Pancreas (tissue), 10 donors: ENCODE measurements at regions not wholly inside any gene's neighbourhood (a gene's known extent, or its start where the extent isn't known, plus 50 kb on each side); places are given as distances from the start of the nearest gene placed in this dataset.

Source experiments
- ATAC-seq, 4 donors: fragments of 200-7000 bp; cut with Tn5 transposase; one replicate each; pipeline versions ENCODE4 v1.8.0 to v1.9.1; 2020; ENCODE audit warnings: mild to moderate bottlenecking in 4 of 4, moderate library complexity in 4 of 4
- DNase-seq, 6 donors: peaks; one replicate each; pipeline ENCODE4 v3.0.0-alpha.2; 2020
- FAIRE-seq: peaks from 2 replicates; lab custom pipeline; 2012; peaks lifted over from hg19 to GRCh38; lab: Jason Lieb, UNC
- H3K27ac ChIP-seq, 4 donors: fragments of 200-600 bp; sonication (generic); 1 replicate in 3 of 4; 2 replicates in 1 of 4; pipeline versions ENCODE4 v1.5.0 to v1.8.0; 2020
- H3K27me3 ChIP-seq, 4 donors: fragments of 200-600 bp; one replicate each; pipeline ENCODE4 v1.8.0; 2021
- H3K36me3 ChIP-seq, 3 donors: fragments of 200-600 bp; sonication (generic) in 1 of 3; one replicate each; pipeline versions ENCODE4 v1.5.0 to v1.8.0; 2020 to 2021
- H3K4me1 ChIP-seq, 3 donors: fragments of 200-600 bp; one replicate each; pipeline ENCODE4 v1.8.0; 2021
- H3K4me3 ChIP-seq, 4 donors: fragments of 200-600 bp; sonication (generic) in 2 of 4; one replicate each; pipeline versions ENCODE4 v1.5.0 to v1.8.0; 2020 to 2021
- H3K9me3 ChIP-seq, 4 donors: fragments of 200-600 bp; one replicate each; pipeline ENCODE4 v1.8.0; 2021
- CTCF ChIP-seq, 4 donors: fragments of 200-600 bp; sonication (generic) in 3 of 4; IDR thresholded peaks; one replicate each; pipeline versions ENCODE4 v1.5.0 to v1.8.0; 2021; ENCODE audit warnings: antibody characterized with exemption in 4 of 4
- whole genome bisulfite sequencing, 2 donors: extraction: QIAGEN DNeasy Blood & Tissue Kit; methylation state at CpG; one replicate each; pipeline ENCODE4 v1.1.7; 2013; 5-methylcytosine and 5-hydroxymethylcytosine counted together
- intact Hi-C, 3 donors: fragments of 100-400 bp; cut with DNase I; formaldehyde crosslinking; loops; one replicate each; pipeline versions ENCODE4 v1.11.1 to v1.14.2; 2022
- donor health status: healthy with polysubstance abuse.
- donor health status: DM: no; HTN: no; CAD: no; lungs with moderate emphysema.
- donor health status: DM: no; HTN: no; CAD: no.
- donor health status: control.
- donor health status: control.
- donor health status: Bipolar disorder and iron deficiency.
- donor health status: DM: yes; HTN: yes; CAD: no.
- donor health status: DM: no; HTN: no; CAD: no.
- donor health status: DM: no; HTN: no; CAD: no.
- donor health status: DM: yes; HTN: yes; CAD: no.

DNA sequence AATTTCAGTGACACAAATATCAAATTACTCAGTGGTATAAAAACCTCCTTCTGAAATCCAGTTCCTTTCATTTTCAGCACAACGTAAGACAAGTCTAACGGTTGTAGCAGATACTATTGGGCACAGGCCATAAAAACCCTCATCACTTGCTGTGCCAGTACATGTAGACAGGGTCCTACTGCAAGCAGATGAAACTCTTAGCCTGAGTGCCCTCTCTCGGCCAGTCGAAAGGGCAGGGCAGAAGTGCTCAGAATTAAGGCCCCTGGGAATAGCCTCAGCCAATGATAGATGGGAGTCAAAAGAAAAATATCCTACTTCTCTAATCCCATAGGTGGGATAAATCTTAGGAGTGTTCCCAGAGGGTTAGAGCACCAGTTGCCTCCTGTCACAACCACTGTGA lies 168.5 kb upstream of the FER start:
- DNase-seq = no peak
- no peak for FAIRE-seq
- Histone ChIP-seq H3K4me1 (no peaks in the 10 kb centered on the region), H3K9me3 (no peaks in the 10 kb centered on the region), H3K27me3 (no peaks in the 10 kb centered on the region), H3K36me3 (no peaks in the 10 kb centered on the region), H3K27ac (no peak overlapping the region), H3K4me3 (no peak overlapping the region)
- no peak for ATAC-seq
- no peak for TF ChIP-seq CTCF (IDR thresholded peaks at IDR 0.05)
- intact Hi-C loops = no loop called here
- WGBS, 2 donors = 78 to 85% methylated on average over 4 of the region's 4 CpGs

DNA sequence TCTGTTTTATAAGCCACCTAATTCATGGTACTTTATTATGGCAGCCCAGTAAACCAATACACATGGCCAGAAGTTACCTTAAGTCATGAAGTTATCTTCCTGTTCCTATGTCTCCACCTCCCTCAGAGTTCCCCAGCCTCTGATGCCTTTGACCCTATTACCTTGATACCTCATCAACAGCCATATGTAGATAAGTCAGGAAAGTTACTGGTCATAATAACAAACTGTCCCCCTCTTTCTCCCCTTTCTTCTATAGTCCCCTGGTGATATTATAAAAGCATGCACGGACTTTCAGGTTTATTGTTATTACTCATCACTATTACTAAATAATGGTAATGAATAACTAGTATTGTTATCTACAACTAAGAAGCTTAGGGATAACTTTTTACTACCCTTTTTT lies 168.9 kb upstream of the FER start:
- DNase-seq (no peak), ATAC-seq (no peak), FAIRE-seq (no peak)
- H3K4me3 ChIP-seq = no peak overlapping the region
- H3K27ac ChIP-seq = no peak overlapping the region
- WGBS, 2 donors = 82 to 86% methylated on average over 1 of the region's 1 CpG
- H3K4me1 ChIP-seq = no peaks in the 10 kb centered on the region
- no peaks in the 10 kb centered on the region for H3K9me3 ChIP-seq
- H3K36me3 ChIP-seq = no peaks in the 10 kb centered on the region
- intact Hi-C loops = no loop called here
- H3K27me3 ChIP-seq = no peaks in the 10 kb centered on the region
- no peak for TF ChIP-seq CTCF (IDR thresholded peaks at IDR 0.05)

GRCh38 chr5:108567429-108567828 lies 180.3 kb upstream of the FER start:
- no peak for FAIRE-seq
- no peak for ATAC-seq
- Histone ChIP-seq H3K27ac (no peak overlapping the region), H3K4me1 (no peaks in the 10 kb centered on the region), H3K9me3 (no peaks in the 10 kb centered on the region), H3K4me3 (no peak overlapping the region), H3K36me3 (no peaks in the 10 kb centered on the region), H3K27me3 (no peaks in the 10 kb centered on the region)
- TF ChIP-seq CTCF (IDR thresholded peaks at IDR 0.05) = no peak
- intact Hi-C loops = no loop called here
- DNase-seq = no peak
- 81 to 87% methylated on average over 9 of the region's 9 CpGs for WGBS, 2 donors

GRCh38 chr5:108564441-108564840 lies 182.5 kb upstream of the FBXL17 start:
- no peak for TF ChIP-seq CTCF (IDR thresholded peaks at IDR 0.05)
- no peak for FAIRE-seq
- no peak overlapping the region for H3K27ac ChIP-seq
- no peak for ATAC-seq
- intact Hi-C loops = no loop called here
- no peaks in the 10 kb centered on the region for H3K4me1 ChIP-seq
- no peaks in the 10 kb centered on the region for H3K9me3 ChIP-seq
- H3K4me3 ChIP-seq = no peak overlapping the region
- no peak for DNase-seq
- no peaks in the 10 kb centered on the region for H3K36me3 ChIP-seq
- H3K27me3 ChIP-seq = no peaks in the 10 kb centered on the region

GRCh38 chr5:108562205-108562454 lies 180.2 kb upstream of the FBXL17 start:
- H3K27ac ChIP-seq = no peak overlapping the region
- intact Hi-C loops = no loop called here
- no peak overlapping the region for H3K4me3 ChIP-seq
- no peak for ATAC-seq
- H3K36me3 ChIP-seq = no peaks in the 10 kb centered on the region
- TF ChIP-seq CTCF (IDR thresholded peaks at IDR 0.05) = no peak
- no peaks in the 10 kb centered on the region for H3K4me1 ChIP-seq
- FAIRE-seq = no peak
- DNase-seq = no peak
- H3K9me3 ChIP-seq = no peaks in the 10 kb centered on the region
- H3K27me3 ChIP-seq = no peaks in the 10 kb centered on the region
